HCT116 (cell line): ENCODE measurements at regions not wholly inside any gene's neighbourhood (a gene's known extent, or its start where the extent isn't known, plus 50 kb on each side); places are given as distances from the start of the nearest gene placed in this dataset.

Source experiments
- ATAC-seq: fragments of 200-7000 bp; cut with Tn5 transposase; 2 replicates; pipeline ENCODE4 v1.9.1; 2020; ENCODE audit warnings: mild to moderate bottlenecking, moderate library complexity
- BruUV-seq: library from RNA; stranded (reverse); fragments of 400-500 nt; replicated peaks from 2 replicates; lab custom pipeline; 2021; lab: Mats Ljungman, UMichigan
- CTCF ChIA-PET: fragments of 300-600 bp; sonication (Branson Sonifier 250); formaldehyde crosslinking; loops from one replicate; lab custom pipeline; 2021; ENCODE audit warnings: antibody characterized with exemption; lab: Charles Lee
- POLR2A ChIA-PET: fragments of 300-600, 350-600 bp; sonication (Branson Sonifier 250); formaldehyde crosslinking; loops from one replicate; lab custom pipeline; 2021; ENCODE audit warnings: antibody characterized with exemption; lab: Charles Lee
- RAD21 ChIA-PET, 2 experiments: fragments of 300-600 bp; sonication (Branson Sonifier 250); formaldehyde crosslinking; loops; one replicate each; lab custom pipeline; 2023; ENCODE audit warnings: low total read pairs in 2 of 2; ENCODE audit not compliant: uncharacterized antibody in 2 of 2, unreplicated experiment in 2 of 2, low non-redundant PET in 1 of 2; lab: Charles Lee
- DNase-seq: peaks from one replicate; pipeline ENCODE4 v3.0.0-alpha.2; 2010; ENCODE audit warnings: low read depth, low spot score
- H2AFZ ChIP-seq: fragments of 200-600 bp; shearing (Covaris generic), sonication (generic); 2 replicates; pipeline ENCODE4 v1.6.1; 2017; ENCODE audit warnings: low read depth, mixed run types, mixed read lengths, antibody characterized with exemption, low read length; ENCODE audit not compliant: poor library complexity, severe bottlenecking
- H3K27ac ChIP-seq: 2 replicates; pipeline ENCODE4 v1.5.1; 2012; ENCODE audit warnings: low read depth, low read length
- H3K27me3 ChIP-seq: fragments of 200-600 bp; sonication (generic); 2 replicates; pipeline ENCODE4 v1.6.1; 2016; ENCODE audit warnings: mixed run types, low read length, mixed read lengths; ENCODE audit not compliant: insufficient read depth
- H3K36me3 ChIP-seq, 2 experiments: fragments of 200-500 bp in 1 of 2; fragments of 200-600 bp in 1 of 2; sonication (Bioruptor generic) in 1 of 2; sonication (generic) in 1 of 2; 2 replicates each; pipeline versions ENCODE4 v1.5.1 to v1.6.1; 2014 to 2016; ENCODE audit warnings: low read length in 2 of 2, inconsistent platforms in 1 of 2, mixed read lengths in 1 of 2, mixed run types in 1 of 2; ENCODE audit not compliant: insufficient read depth in 2 of 2, control insufficient read depth in 1 of 2
- H3K4me1 ChIP-seq, 2 experiments: fragments of 200-600 bp in 1 of 2; sonication (generic) in 1 of 2; 2 replicates each; pipeline versions ENCODE4 v1.5.1 to v1.6.1; 2012 to 2017; ENCODE audit warnings: low read length in 2 of 2, inconsistent platforms in 1 of 2, mild to moderate bottlenecking in 1 of 2, mixed read lengths in 1 of 2, mixed run types in 1 of 2, moderate library complexity in 1 of 2; ENCODE audit not compliant: insufficient read depth in 2 of 2, control insufficient read depth in 1 of 2
- H3K4me2 ChIP-seq: fragments of 200-600 bp; sonication (generic); 2 replicates; pipeline ENCODE4 v1.6.1; 2017; ENCODE audit warnings: mixed run types, low read length, mixed read lengths
- H3K4me3 ChIP-seq, 2 experiments: fragments of 200-600 bp in 1 of 2; sonication (generic) in 1 of 2; replicated peaks in 1 of 2; 2 replicates each; pipeline ENCODE4 v1.5.1; 2011 to 2016; ENCODE audit warnings: low read length in 2 of 2, control low read depth in 1 of 2, low read depth in 1 of 2, mild to moderate bottlenecking in 1 of 2, mixed read lengths in 1 of 2, mixed run types in 1 of 2
- H3K79me2 ChIP-seq: fragments of 200-600 bp; sonication (generic); 2 replicates; pipeline ENCODE4 v1.6.1; 2017; ENCODE audit warnings: mild to moderate bottlenecking, mixed run types, low read length, moderate library complexity, mixed read lengths; ENCODE audit not compliant: insufficient read depth
- H3K9ac ChIP-seq: fragments of 200-600 bp; sonication (generic); 2 replicates; pipeline ENCODE4 v1.6.1; 2016; ENCODE audit warnings: low read length, mixed read lengths
- H3K9me2 ChIP-seq: fragments of 200-600 bp; sonication (generic), shearing (Covaris generic); 2 replicates; pipeline ENCODE4 v1.6.1; 2017; ENCODE audit warnings: mixed run types, mild to moderate bottlenecking, moderate library complexity; ENCODE audit not compliant: insufficient read depth
- H3K9me3 ChIP-seq, 2 experiments: fragments of 200-500 bp in 1 of 2; fragments of 200-600 bp in 1 of 2; sonication (Bioruptor generic) in 1 of 2; sonication (generic) in 1 of 2; 2 replicates each; pipeline ENCODE4 v1.6.1; 2014 to 2017; ENCODE audit warnings: low read length in 2 of 2, mixed read lengths in 2 of 2, inconsistent platforms in 1 of 2, low read depth in 1 of 2, mild to moderate bottlenecking in 1 of 2, mixed run types in 1 of 2, moderate library complexity in 1 of 2; ENCODE audit not compliant: control insufficient read depth in 1 of 2, insufficient read depth in 1 of 2
- H4K20me1 ChIP-seq: fragments of 200-600 bp; sonication (generic), shearing (Covaris generic); 2 replicates; pipeline ENCODE4 v1.6.1; 2017; ENCODE audit warnings: mixed run types, mild to moderate bottlenecking, moderate library complexity; ENCODE audit not compliant: insufficient read depth
- ATF3 ChIP-seq: IDR thresholded peaks from 2 replicates; pipeline ENCODE4 v1.6.1; 2012
- CBX3 ChIP-seq: IDR thresholded peaks from 2 replicates; pipeline ENCODE4 v1.6.1; 2012; ENCODE audit warnings: low read depth
- CTCF ChIP-seq, 3 experiments: fragments of 200-600 bp in 1 of 3; sonication (generic) in 1 of 3; IDR thresholded peaks in 2 of 3; conservative IDR thresholded peaks in 1 of 3; 2 replicates each; pipeline ENCODE4 v1.5.1; 2012 to 2017; ENCODE audit warnings: low read depth in 2 of 3, low read length in 2 of 3, antibody characterized with exemption in 1 of 3, borderline replicate concordance in 1 of 3, control low read depth in 1 of 3, mild to moderate bottlenecking in 1 of 3, mixed read lengths in 1 of 3, mixed run types in 1 of 3, moderate library complexity in 1 of 3; ENCODE audit not compliant: insufficient read depth in 1 of 3
- EGR1 ChIP-seq: IDR thresholded peaks from 2 replicates; pipeline ENCODE4 v1.6.1; 2012; ENCODE audit warnings: low read depth
- ELF1 ChIP-seq: IDR thresholded peaks from 2 replicates; pipeline ENCODE4 v1.6.1; 2012; ENCODE audit warnings: low read depth, borderline replicate concordance
- EZH2phosphoT487 ChIP-seq: fragments of 200-600 bp; IDR thresholded peaks from 2 replicates; pipeline ENCODE4 v1.6.1; 2018; ENCODE audit warnings: antibody characterized with exemption, borderline replicate concordance
- FOSL1 ChIP-seq: IDR thresholded peaks from 2 replicates; pipeline ENCODE4 v1.6.1; 2012; ENCODE audit warnings: low read depth
- JUND ChIP-seq: IDR thresholded peaks from 2 replicates; pipeline ENCODE4 v1.6.1; 2012
- MAX ChIP-seq: IDR thresholded peaks from 2 replicates; pipeline ENCODE4 v1.6.1; 2012
- POLR2AphosphoS5 ChIP-seq: IDR thresholded peaks from 2 replicates; pipeline ENCODE4 v1.6.1; 2011; ENCODE audit warnings: mild to moderate bottlenecking, low read depth, low read length, moderate library complexity
- RAD21 ChIP-seq: IDR thresholded peaks from 2 replicates; pipeline ENCODE4 v1.6.1; 2012; ENCODE audit warnings: low read depth, mild to moderate bottlenecking
- SP1 ChIP-seq: IDR thresholded peaks from 2 replicates; pipeline ENCODE4 v1.6.1; 2012; ENCODE audit warnings: low read depth
- SRF ChIP-seq: IDR thresholded peaks from 2 replicates; pipeline ENCODE4 v1.6.1; 2012; ENCODE audit warnings: low read depth
- TCF7L2 ChIP-seq: IDR thresholded peaks from 2 replicates; pipeline ENCODE4 v1.7.0; 2011; ENCODE audit warnings: borderline replicate concordance, inconsistent platforms; ENCODE audit not compliant: insufficient read depth, insufficient read length; ENCODE audit errors: extremely low read depth
- ZNF274 ChIP-seq: fragments of 200-500 bp; sonication (Bioruptor generic); IDR thresholded peaks from 2 replicates; pipeline ENCODE4 v1.6.1; 2014; ENCODE audit warnings: mild to moderate bottlenecking, low read depth, low read length, inconsistent platforms
- intact Hi-C: fragments of 100-400 bp; cut with micrococcal nuclease; formaldehyde crosslinking; loops from 2 replicates; pipeline ENCODE4 v1.10.0; 2022
- TF ChIP-seq, protein P1 (sequence below): IDR thresholded peaks from 2 replicates; pipeline ENCODE4 v1.6.1; 2011; ENCODE audit warnings: mild to moderate bottlenecking, low read length, moderate library complexity; ENCODE audit not compliant: insufficient replicate concordance; ENCODE audit errors: extremely low read depth

GRCh38 chr7:156125841-156126730 lies 313.8 kb upstream of the SHH start:
- RAD21 ChIA-PET: no interaction called here
- no peak for DNase-seq

GRCh38 chr7:156124356-156124755 lies 312.1 kb upstream of the SHH start:
- no peaks in the 10 kb centered on the region for H3K79me2 ChIP-seq
- ChIA-PET RAD21 (no interaction called here), CTCF (no interaction called here), POLR2A (no interaction called here)
- no peak for ATAC-seq
- H3K36me3 ChIP-seq: no peaks in the 10 kb centered on the region
- H4K20me1 ChIP-seq: no peaks in the 10 kb centered on the region
- H3K9ac ChIP-seq: no peak overlapping the region
- H3K4me1 ChIP-seq: peaks cover 0 to 10% of the 10 kb centered on the region in 2 experiments; a peak in 2 of 4 replicates
- no peak for DNase-seq
- H2AFZ ChIP-seq: no peak overlapping the region
- H3K27ac ChIP-seq: no peak overlapping the region
- intact Hi-C loops: no loop called here
- H3K9me2 ChIP-seq: no peaks in the 10 kb centered on the region
- no peak overlapping the region for H3K4me3 ChIP-seq
- no peaks in the 10 kb centered on the region for H3K9me3 ChIP-seq
- H3K27me3 ChIP-seq: no peaks in the 10 kb centered on the region
- no peak overlapping the region for H3K4me2 ChIP-seq
- no TSS peak for BruUV-seq
- TF ChIP-seq JUND (no peak), ELF1 (no peak), POLR2AphosphoS5 (no peak), MAX (no peak), CBX3 (no peak), CTCF (IDR thresholded peaks at IDR 0.05 in 2 of 3, conservative IDR thresholded peaks at IDR 0.05 in 1 of 3; ENCODE audit: borderline replicate concordance in 1 of 3, insufficient read depth in 1 of 3, low read depth in 2 of 3, low read length in 2 of 3) (no peak), SRF (no peak), TCF7L2 (no peak), EZH2phosphoT487 (no peak), EGR1 (no peak), ATF3 (no peak), FOSL1 (no peak)
- TF ChIP-seq, protein P1, sequence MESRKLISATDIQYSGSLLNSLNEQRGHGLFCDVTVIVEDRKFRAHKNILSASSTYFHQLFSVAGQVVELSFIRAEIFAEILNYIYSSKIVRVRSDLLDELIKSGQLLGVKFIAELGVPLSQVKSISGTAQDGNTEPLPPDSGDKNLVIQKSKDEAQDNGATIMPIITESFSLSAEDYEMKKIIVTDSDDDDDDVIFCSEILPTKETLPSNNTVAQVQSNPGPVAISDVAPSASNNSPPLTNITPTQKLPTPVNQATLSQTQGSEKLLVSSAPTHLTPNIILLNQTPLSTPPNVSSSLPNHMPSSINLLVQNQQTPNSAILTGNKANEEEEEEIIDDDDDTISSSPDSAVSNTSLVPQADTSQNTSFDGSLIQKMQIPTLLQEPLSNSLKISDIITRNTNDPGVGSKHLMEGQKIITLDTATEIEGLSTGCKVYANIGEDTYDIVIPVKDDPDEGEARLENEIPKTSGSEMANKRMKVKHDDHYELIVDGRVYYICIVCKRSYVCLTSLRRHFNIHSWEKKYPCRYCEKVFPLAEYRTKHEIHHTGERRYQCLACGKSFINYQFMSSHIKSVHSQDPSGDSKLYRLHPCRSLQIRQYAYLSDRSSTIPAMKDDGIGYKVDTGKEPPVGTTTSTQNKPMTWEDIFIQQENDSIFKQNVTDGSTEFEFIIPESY: no peak

More at GRCh38 chr7:156125841-156126730, 313.8 kb upstream of the SHH start:
- H3K27me3 ChIP-seq: no peaks in the 10 kb centered on the region
- ChIA-PET CTCF (no interaction called here), POLR2A (no interaction called here)
- peaks cover 0 to 10% of the 10 kb centered on the region in 2 experiments; a peak in 2 of 4 replicates for H3K4me1 ChIP-seq
- no peaks in the 10 kb centered on the region for H3K79me2 ChIP-seq
- no peaks in the 10 kb centered on the region for H3K9me3 ChIP-seq
- no peak overlapping the region for H3K27ac ChIP-seq
- BruUV-seq: no TSS peak
- intact Hi-C loops: no loop called here
- no peak overlapping the region for H3K4me3 ChIP-seq
- no peaks in the 10 kb centered on the region for H3K36me3 ChIP-seq
- TF ChIP-seq SRF (no peak), ZNF274 (no peak), RAD21 (0 out of 2 replicates have a peak, but pooled peaks have one; percentile 7), SP1 (no peak)
- ATAC-seq: no peak
- H3K9me2 ChIP-seq: no peaks in the 10 kb centered on the region
- H3K9ac ChIP-seq: no peak overlapping the region
- H2AFZ ChIP-seq: no peak overlapping the region
- H4K20me1 ChIP-seq: no peaks in the 10 kb centered on the region
- H3K4me2 ChIP-seq: no peak overlapping the region
